Lower leg skin (tissue), 4 donors: ENCODE measurements at regions not wholly inside any gene's neighbourhood (a gene's known extent, or its start where the extent isn't known, plus 50 kb on each side); places are given as distances from the start of the nearest gene placed in this dataset.

Source experiments
- DNase-seq, 2 donors: peaks; one replicate each; pipeline ENCODE4 v3.0.0-alpha.2; 2019; ENCODE audit warnings: low spot score in 2 of 2
- H3K4me3 ChIP-seq: fragments of 200-600 bp; sonication (generic); 2 replicates; pipeline ENCODE4 v1.5.1; 2017; ENCODE audit warnings: mild to moderate bottlenecking, low read depth; ENCODE audit not compliant: poor library complexity, severe bottlenecking
- POLR2A ChIP-seq, 2 donors: fragments of 450-650 bp; IDR thresholded peaks; one replicate each; pipeline ENCODE4 v1.6.1; 2016 to 2017; ENCODE audit warnings: antibody characterized with exemption in 2 of 2, mild to moderate bottlenecking in 1 of 2, moderate library complexity in 1 of 2
- WGBS, 2 donors: methylation state at CpG; one replicate each; pipeline ENCODE4 v1.1.5; 2018; 5-methylcytosine and 5-hydroxymethylcytosine counted together
- intact Hi-C: fragments of 100-400 bp; cut with DNase I; formaldehyde crosslinking; loops from one replicate; pipeline ENCODE4 v1.15.0; 2023; ENCODE audit warnings: low total_unique reads
- TF ChIP-seq, protein P1 (sequence below), 3 donors: fragments of 450-650 bp; IDR thresholded peaks; one replicate each; pipeline ENCODE4 v1.5.1; 2016; ENCODE audit warnings: antibody characterized with exemption in 3 of 3, mild to moderate bottlenecking in 3 of 3, moderate library complexity in 2 of 3

DNA sequence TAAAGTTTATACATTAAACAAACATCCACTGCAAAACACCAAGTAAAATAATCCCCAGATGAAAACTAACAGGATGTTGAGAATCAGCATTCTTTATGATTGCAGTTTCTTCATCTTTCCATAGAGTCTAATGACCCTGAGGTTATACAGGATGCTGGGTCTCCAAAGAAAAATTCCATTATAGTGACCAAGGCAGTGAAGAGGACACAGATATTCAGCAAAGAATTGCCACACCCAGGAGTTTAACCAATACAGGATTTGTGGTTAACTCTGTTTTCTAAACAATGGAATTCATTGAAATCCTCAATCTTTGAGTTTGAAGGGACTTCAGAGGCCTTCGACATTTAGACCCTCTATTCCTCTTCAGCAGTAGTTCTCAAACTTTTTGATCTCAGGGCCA lies 76.2 kb upstream of the ESX1 start:
- no peak for DNase-seq
- 76 to 94% methylated on average over 1 of the region's 1 CpG for WGBS, 2 donors
- no peak for TF ChIP-seq POLR2A (IDR thresholded peaks at IDR 0.05)
- TF ChIP-seq, protein P1, sequence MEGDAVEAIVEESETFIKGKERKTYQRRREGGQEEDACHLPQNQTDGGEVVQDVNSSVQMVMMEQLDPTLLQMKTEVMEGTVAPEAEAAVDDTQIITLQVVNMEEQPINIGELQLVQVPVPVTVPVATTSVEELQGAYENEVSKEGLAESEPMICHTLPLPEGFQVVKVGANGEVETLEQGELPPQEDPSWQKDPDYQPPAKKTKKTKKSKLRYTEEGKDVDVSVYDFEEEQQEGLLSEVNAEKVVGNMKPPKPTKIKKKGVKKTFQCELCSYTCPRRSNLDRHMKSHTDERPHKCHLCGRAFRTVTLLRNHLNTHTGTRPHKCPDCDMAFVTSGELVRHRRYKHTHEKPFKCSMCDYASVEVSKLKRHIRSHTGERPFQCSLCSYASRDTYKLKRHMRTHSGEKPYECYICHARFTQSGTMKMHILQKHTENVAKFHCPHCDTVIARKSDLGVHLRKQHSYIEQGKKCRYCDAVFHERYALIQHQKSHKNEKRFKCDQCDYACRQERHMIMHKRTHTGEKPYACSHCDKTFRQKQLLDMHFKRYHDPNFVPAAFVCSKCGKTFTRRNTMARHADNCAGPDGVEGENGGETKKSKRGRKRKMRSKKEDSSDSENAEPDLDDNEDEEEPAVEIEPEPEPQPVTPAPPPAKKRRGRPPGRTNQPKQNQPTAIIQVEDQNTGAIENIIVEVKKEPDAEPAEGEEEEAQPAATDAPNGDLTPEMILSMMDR (IDR thresholded peaks at IDR 0.05) = no peak
- intact Hi-C loops = no loop called here
- no peak overlapping the region for H3K4me3 ChIP-seq

DNA sequence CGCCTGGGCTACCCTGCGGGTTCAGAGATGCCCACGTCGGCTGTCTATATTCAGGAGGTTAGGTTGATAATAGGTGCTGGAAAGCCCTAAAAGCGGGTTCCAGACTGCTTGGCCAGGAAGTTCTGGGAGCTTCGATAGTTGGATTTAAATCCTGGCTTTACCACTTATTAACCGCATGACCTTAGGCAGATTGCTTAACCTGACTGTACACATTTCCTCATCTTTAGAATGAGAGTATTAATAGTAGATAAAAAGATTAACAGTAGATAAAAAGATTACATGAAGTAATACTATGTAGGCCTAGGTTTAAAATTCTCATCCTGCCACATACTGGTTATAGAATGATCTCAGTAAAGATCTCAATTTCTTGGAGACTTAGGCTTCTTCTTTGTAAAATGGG lies 75.0 kb upstream of the ESX1 start:
- WGBS, 2 donors = 70 to 82% methylated on average over 7 of the region's 7 CpGs
- no peak overlapping the region for H3K4me3 ChIP-seq
- DNase-seq = no peak
- intact Hi-C loops = no loop called here
- no peak for TF ChIP-seq POLR2A (IDR thresholded peaks at IDR 0.05)
- TF ChIP-seq, protein P1 (IDR thresholded peaks at IDR 0.05) = no peak

DNA sequence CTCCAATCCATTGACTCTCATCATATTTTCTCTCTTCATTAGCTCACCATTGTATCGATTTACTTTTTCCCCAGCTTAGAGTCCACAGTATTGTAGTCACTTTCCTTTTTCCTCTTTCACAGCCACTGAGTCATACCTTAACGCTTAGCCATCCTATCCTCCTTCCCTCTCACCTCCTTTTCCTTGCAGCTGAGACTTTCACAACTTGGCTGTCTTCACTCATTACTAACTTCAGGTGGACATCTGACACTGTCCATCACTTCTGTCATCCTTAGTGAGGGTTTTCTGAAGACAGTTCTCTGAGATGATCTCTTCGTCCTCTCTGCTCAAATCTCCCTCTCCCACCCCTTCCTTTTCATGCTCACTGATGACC lies 70.5 kb upstream of the ESX1 start:
- WGBS, 2 donors = 81 to 89% methylated on average over 3 of the region's 3 CpGs
- no peak for DNase-seq
- TF ChIP-seq POLR2A (IDR thresholded peaks at IDR 0.05) = no peak
- TF ChIP-seq, protein P1 (IDR thresholded peaks at IDR 0.05) = no peak
- H3K4me3 ChIP-seq = no peak overlapping the region
- intact Hi-C loops = no loop called here

DNA sequence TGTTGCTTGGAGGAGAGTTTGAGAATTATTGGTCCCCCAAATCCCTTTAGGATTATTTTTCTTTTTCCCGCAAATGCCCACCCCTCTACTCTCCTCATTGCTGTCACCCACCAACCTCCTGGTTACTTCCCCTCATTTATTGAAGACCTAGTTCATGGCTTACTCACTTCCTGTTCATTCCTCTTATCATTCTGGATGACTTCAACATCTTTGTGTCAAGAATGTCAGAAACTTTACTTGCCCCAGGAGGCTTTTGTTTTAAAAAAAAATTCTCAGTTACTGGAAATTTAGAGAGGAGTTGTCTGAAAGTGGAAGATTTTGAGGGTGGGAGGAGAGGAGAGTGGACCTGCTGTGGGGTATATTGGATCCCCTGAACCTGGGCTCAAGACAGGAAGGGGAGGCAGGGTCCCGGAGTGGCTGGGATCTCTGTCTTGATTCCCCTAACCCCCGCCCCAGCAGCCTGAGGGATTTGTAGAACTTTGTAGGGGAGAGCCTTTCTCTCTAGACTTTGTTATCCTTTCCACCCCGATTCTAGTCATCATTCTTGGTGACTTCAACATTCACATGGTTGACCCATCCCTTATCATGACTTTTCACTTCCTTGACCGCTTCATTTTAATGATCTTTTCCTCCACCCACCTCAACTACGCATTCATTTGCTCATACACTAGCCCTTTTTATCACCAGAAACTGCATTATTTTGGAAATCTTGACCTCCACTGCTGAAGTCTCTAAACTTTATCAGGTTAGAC lies 69.9 kb upstream of the ESX1 start:
- intact Hi-C loops = loop anchor here (5.0 kb wide), 1 partner anchor 53 kb away; no protein-coding TSS in a partner anchor
- TF ChIP-seq POLR2A (IDR thresholded peaks at IDR 0.05) = no peak
- TF ChIP-seq, protein P1 (IDR thresholded peaks at IDR 0.05) = no peak
- no peak for DNase-seq
- 71 to 76% methylated on average over 6 of the region's 6 CpGs for WGBS, 2 donors
- H3K4me3 ChIP-seq = no peak overlapping the region

DNA sequence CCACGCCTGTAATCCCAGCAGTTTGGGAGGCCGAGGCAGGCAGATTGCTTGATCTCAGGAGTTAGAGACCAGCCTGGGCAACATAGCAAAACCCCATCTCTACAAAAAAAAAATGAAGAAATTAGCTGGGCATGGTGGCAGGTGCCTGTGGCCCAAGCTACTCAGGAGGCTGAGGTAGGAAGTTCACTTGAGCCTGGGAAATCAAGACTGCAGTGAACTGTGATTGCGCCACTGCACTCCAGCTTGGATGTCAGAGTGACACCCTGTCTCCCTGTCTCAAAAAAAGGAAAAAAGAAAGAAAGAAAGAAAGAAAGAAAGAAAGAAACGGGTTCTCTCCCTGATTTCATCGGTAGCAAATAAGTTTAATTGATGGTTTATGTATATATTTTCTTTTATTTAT lies 64.6 kb upstream of the ESX1 start:
- intact Hi-C loops = no loop called here
- H3K4me3 ChIP-seq = no peak overlapping the region
- no peak for DNase-seq
- TF ChIP-seq POLR2A (IDR thresholded peaks at IDR 0.05) = no peak
- TF ChIP-seq, protein P1 (IDR thresholded peaks at IDR 0.05) = no peak
- 80 to 87% methylated on average over 5 of the region's 5 CpGs for WGBS, 2 donors
